Liver (tissue), 3 donors: ENCODE measurements at regions not wholly inside any gene's neighbourhood (a gene's known extent, or its start where the extent isn't known, plus 50 kb on each side); places are given as distances from the start of the nearest gene placed in this dataset.

Experiments used
- CTCF ChIP-seq: fragments of 150-350 bp; IDR thresholded peaks from 2 replicates; pipeline ENCODE4 v1.5.1; 2017; ENCODE audit warnings: improper control_type of control experiment, low read depth, low read length; ENCODE audit not compliant: missing input control
- EGR1 ChIP-seq, 2 donors: IDR thresholded peaks; 2 replicates each; pipeline ENCODE4 v1.6.1; 2016 to 2018; ENCODE audit warnings: antibody characterized with exemption in 2 of 2, low read depth in 2 of 2
- FOXA1 ChIP-seq: IDR thresholded peaks from 2 replicates; pipeline ENCODE4 v1.6.1; 2016; ENCODE audit warnings: antibody characterized with exemption
- GABPA ChIP-seq, 2 donors: IDR thresholded peaks in 1 of 2; conservative IDR thresholded peaks in 1 of 2; 2 replicates each; pipeline ENCODE4 v1.6.1; 2016; ENCODE audit warnings: antibody characterized with exemption in 2 of 2, mild to moderate bottlenecking in 1 of 2, moderate library complexity in 1 of 2
- JUND ChIP-seq, 2 donors: IDR thresholded peaks; 2 replicates each; pipeline ENCODE4 v1.6.1; 2016; ENCODE audit warnings: antibody characterized with exemption in 2 of 2
- MAX ChIP-seq: IDR thresholded peaks from 2 replicates; pipeline ENCODE4 v1.6.1; 2016; ENCODE audit warnings: antibody characterized with exemption
- RAD21 ChIP-seq, 2 donors: IDR thresholded peaks; 2 replicates each; pipeline ENCODE4 v1.6.1; 2016; ENCODE audit warnings: antibody characterized with exemption in 2 of 2, mild to moderate bottlenecking in 2 of 2
- REST ChIP-seq: IDR thresholded peaks from 2 replicates; pipeline ENCODE4 v1.6.1; 2016; ENCODE audit warnings: antibody characterized with exemption, mild to moderate bottlenecking
- SP1 ChIP-seq: IDR thresholded peaks from 2 replicates; pipeline ENCODE4 v1.6.1; 2018; ENCODE audit warnings: antibody characterized with exemption, mild to moderate bottlenecking
- ZBTB33 ChIP-seq: IDR thresholded peaks from 2 replicates; pipeline ENCODE4 v1.6.1; 2016; ENCODE audit warnings: antibody characterized with exemption
- donor health status: healthy.
- donor health status: healthy.

- no peak for TF ChIP-seq REST
- no peak for TF ChIP-seq CTCF
- no peak for TF ChIP-seq MAX
- TF ChIP-seq SP1, result no peak
- TF ChIP-seq JUND (IDR thresholded peaks at IDR 0.05), result no peak
- TF ChIP-seq EGR1 (IDR thresholded peaks at IDR 0.05; ENCODE audit: low read depth in 2 of 2), result no peak
- no peak for TF ChIP-seq RAD21 (IDR thresholded peaks at IDR 0.05)
- no peak for TF ChIP-seq ZBTB33
- TF ChIP-seq FOXA1, result no peak
- TF ChIP-seq GABPA (IDR thresholded peaks at IDR 0.05 in 1 of 2, conservative IDR thresholded peaks at IDR 0.05 in 1 of 2), result no peak
These were observed 168.7 kb downstream of the DDX1 start for GRCh38 chr2:15760232-15760910.
